ENCODE measurements at regions not wholly inside any gene's neighbourhood (a gene's known extent, or its start where the extent isn't known, plus 50 kb on each side); places are given as distances from the start of the nearest gene placed in this dataset.
"Not testable (repeated sequence)": the region's sequence is repeated elsewhere in the genome, so short reads cannot be mapped to it uniquely, and the experiment has no call there.

DNA sequence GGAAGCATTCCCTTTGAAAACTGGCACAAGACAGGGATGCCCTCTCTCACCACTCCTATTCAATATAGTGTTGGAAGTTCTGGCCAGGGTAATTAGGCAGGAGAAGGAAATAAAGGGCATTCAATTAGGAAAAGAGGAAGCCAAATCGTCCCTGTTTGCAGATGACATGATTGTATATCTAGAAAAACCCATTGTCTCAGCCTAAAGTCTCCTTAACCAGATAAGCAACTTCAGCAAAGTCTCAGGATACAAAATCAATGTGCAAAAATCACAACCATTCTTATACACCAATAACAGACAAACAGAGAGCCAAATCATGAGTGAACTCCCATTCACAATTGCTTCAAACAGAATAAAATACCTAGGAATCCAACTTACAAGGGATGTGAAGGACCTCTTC, 1521.3 kb upstream of the TPTE start:
- TF ChIP-seq, protein P1, sequence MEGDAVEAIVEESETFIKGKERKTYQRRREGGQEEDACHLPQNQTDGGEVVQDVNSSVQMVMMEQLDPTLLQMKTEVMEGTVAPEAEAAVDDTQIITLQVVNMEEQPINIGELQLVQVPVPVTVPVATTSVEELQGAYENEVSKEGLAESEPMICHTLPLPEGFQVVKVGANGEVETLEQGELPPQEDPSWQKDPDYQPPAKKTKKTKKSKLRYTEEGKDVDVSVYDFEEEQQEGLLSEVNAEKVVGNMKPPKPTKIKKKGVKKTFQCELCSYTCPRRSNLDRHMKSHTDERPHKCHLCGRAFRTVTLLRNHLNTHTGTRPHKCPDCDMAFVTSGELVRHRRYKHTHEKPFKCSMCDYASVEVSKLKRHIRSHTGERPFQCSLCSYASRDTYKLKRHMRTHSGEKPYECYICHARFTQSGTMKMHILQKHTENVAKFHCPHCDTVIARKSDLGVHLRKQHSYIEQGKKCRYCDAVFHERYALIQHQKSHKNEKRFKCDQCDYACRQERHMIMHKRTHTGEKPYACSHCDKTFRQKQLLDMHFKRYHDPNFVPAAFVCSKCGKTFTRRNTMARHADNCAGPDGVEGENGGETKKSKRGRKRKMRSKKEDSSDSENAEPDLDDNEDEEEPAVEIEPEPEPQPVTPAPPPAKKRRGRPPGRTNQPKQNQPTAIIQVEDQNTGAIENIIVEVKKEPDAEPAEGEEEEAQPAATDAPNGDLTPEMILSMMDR (IDR thresholded peaks at IDR 0.05), result not testable (repeated sequence)
- not testable (repeated sequence) for TF ChIP-seq POLR2A (IDR thresholded peaks at IDR 0.05)

Measured in thyroid gland (tissue), 4 donors.